KMS-11 (cell line): ENCODE measurements at regions not wholly inside any gene's neighbourhood (a gene's known extent, or its start where the extent isn't known, plus 50 kb on each side); places are given as distances from the start of the nearest gene placed in this dataset.

Experiments used
- H2AFZ ChIP-seq: fragments of 200-600 bp; sonication (generic); 2 replicates; pipeline ENCODE4 v1.6.1; 2016; ENCODE audit warnings: antibody characterized with exemption, mixed run types, low read depth
- H3K27ac ChIP-seq: fragments of 200-600 bp; sonication (generic); 2 replicates; pipeline ENCODE4 v1.6.1; 2016; ENCODE audit warnings: mild to moderate bottlenecking, mixed run types
- H3K27me3 ChIP-seq: fragments of 200-600 bp; sonication (generic); 2 replicates; pipeline ENCODE4 v1.6.1; 2017; ENCODE audit warnings: mild to moderate bottlenecking, low read depth, mixed run types, moderate library complexity; ENCODE audit not compliant: insufficient read depth
- H3K36me3 ChIP-seq: fragments of 200-600 bp; sonication (generic); 2 replicates; pipeline ENCODE4 v1.6.1; 2017; ENCODE audit warnings: mild to moderate bottlenecking, mixed run types; ENCODE audit not compliant: insufficient read depth
- H3K4me1 ChIP-seq: fragments of 200-600 bp; sonication (generic); 2 replicates; pipeline ENCODE4 v1.6.1; 2016; ENCODE audit warnings: mild to moderate bottlenecking, low read depth, mixed run types; ENCODE audit not compliant: poor library complexity, severe bottlenecking
- H3K4me2 ChIP-seq: fragments of 200-600 bp; sonication (generic); 2 replicates; pipeline ENCODE4 v1.7.0; 2016; ENCODE audit warnings: mild to moderate bottlenecking, mixed run types
- H3K4me3 ChIP-seq: fragments of 200-600 bp; sonication (generic); IDR thresholded peaks from 2 replicates; pipeline ENCODE4 v1.6.1; 2017; ENCODE audit warnings: low read depth, low read length, mixed read lengths; ENCODE audit not compliant: insufficient read depth
- H3K79me2 ChIP-seq: fragments of 200-600 bp; sonication (generic); 2 replicates; pipeline ENCODE4 v1.6.1; 2016; ENCODE audit warnings: low read depth, mixed run types; ENCODE audit not compliant: insufficient read depth
- H3K9ac ChIP-seq: fragments of 200-600 bp; sonication (generic); 2 replicates; pipeline ENCODE4 v1.6.1; 2016; ENCODE audit warnings: mild to moderate bottlenecking, mixed run types
- H4K20me1 ChIP-seq: fragments of 200-600 bp; sonication (generic); 2 replicates; pipeline ENCODE4 v1.6.1; 2016; ENCODE audit warnings: mild to moderate bottlenecking, mixed run types; ENCODE audit not compliant: insufficient read depth
- TF ChIP-seq, protein P1 (sequence below): fragments of 200-600 bp; sonication (generic); conservative IDR thresholded peaks from 2 replicates; pipeline ENCODE4 v1.6.1; 2017; ENCODE audit warnings: low read depth, mild to moderate bottlenecking, antibody characterized with exemption, low read length, moderate library complexity, mixed read lengths

DNA sequence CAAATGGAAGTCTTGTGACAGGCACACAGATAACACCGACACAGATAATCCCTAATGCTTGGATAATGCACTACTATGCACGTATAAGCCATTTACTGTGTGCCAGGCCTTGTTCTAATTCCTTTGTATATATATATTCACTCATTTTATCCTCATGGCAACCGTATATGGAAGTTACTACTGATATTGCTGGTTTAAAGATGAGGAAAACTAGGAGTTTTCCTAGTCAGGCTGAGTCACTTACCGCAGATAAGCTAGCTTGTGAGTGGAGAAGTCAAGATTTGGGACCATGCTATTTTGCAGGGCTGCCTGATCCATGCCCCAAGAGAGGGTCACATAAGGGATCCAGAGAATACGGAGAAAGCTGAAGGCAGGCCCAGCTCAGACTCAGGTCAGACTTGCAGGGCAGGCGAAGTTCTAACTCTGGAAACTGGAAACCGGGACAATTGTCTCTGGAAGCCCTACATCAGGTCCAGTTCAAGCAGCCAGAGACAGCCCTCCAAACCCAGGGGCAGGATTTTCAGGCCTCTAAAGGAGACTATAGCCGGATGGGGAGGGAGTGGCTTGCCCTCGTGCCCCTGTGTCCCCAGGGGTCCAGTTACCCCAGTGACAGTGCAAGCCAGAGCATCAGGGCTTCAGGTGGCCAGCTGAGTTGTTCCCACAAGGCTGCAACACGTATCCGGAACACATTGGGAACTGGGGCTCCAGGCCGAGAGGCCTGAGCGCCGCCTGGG is 534.8 kb downstream of the INSC start:
- no peaks in the 10 kb centered on the region for H3K27me3 ChIP-seq
- peak overlapping the region; percentile 94 for H2AFZ ChIP-seq
- no peaks in the 10 kb centered on the region for H3K36me3 ChIP-seq
- no peak overlapping the region for H3K4me3 ChIP-seq
- H3K4me1 ChIP-seq = peaks cover 3% of the 10 kb centered on the region
- H4K20me1 ChIP-seq = no peaks in the 10 kb centered on the region
- TF ChIP-seq, protein P1, sequence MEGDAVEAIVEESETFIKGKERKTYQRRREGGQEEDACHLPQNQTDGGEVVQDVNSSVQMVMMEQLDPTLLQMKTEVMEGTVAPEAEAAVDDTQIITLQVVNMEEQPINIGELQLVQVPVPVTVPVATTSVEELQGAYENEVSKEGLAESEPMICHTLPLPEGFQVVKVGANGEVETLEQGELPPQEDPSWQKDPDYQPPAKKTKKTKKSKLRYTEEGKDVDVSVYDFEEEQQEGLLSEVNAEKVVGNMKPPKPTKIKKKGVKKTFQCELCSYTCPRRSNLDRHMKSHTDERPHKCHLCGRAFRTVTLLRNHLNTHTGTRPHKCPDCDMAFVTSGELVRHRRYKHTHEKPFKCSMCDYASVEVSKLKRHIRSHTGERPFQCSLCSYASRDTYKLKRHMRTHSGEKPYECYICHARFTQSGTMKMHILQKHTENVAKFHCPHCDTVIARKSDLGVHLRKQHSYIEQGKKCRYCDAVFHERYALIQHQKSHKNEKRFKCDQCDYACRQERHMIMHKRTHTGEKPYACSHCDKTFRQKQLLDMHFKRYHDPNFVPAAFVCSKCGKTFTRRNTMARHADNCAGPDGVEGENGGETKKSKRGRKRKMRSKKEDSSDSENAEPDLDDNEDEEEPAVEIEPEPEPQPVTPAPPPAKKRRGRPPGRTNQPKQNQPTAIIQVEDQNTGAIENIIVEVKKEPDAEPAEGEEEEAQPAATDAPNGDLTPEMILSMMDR = no peak
- peak overlapping the region; percentile 50; the same call in 1 of the 2 replicates for H3K9ac ChIP-seq
- H3K27ac ChIP-seq = no peak overlapping the region
- no peaks in the 10 kb centered on the region for H3K79me2 ChIP-seq
- H3K4me2 ChIP-seq = peak overlapping the region; percentile 64; the same call in 1 of the 2 replicates

DNA sequence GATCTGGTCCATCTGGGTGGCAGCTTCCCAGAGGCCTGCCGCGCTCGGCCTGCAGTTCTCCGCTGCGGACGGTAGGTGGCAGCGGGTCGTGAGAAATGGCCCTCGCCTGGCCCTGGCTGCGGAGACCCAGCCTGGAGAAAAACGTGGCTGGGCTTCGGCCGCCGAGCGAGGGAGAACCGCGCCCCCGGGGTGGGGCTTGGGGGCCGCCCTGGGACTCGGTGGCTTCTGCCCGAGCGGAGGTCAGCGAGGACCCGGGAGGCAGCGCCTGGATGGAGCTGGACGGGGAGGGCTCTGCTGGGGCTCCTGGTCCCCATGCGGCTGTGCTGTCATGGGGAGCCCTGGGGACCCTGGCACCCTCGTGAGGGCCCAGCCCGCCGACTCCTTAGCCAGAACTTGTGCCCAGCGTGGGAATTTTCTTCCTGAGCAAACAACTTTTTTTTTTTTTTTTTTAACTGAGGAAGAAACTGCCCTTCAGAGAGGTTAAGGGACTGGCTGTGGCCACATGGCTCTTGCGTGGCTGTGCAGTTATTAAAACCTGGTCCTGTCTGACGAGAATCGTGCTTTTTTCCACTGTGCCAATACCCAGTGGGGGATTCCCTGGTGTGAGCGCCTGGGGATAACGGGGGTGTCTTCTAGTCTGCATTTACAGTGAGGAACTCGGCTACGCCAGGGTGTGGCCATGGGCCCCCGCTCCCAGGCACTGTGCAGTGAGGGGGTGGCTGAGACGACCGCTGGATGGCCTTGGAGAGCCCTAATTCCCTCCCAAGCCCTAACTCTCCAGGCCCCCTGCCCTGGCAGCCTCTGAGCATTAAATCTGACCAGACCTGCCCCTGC is 535.6 kb downstream of the INSC start:
- Histone ChIP-seq H3K9ac (peak overlapping the region; percentile 50; the same call in 1 of the 2 replicates), H3K4me2 (peak overlapping the region; percentile 64), H3K27ac (no peak overlapping the region), H3K36me3 (no peaks in the 10 kb centered on the region), H3K79me2 (no peaks in the 10 kb centered on the region), H4K20me1 (no peaks in the 10 kb centered on the region), H3K4me3 (no peak overlapping the region), H2AFZ (peak overlapping the region; percentile 94), H3K4me1 (peaks cover 3% of the 10 kb centered on the region), H3K27me3 (no peaks in the 10 kb centered on the region)
- TF ChIP-seq, protein P1 = peak; percentile 83

DNA sequence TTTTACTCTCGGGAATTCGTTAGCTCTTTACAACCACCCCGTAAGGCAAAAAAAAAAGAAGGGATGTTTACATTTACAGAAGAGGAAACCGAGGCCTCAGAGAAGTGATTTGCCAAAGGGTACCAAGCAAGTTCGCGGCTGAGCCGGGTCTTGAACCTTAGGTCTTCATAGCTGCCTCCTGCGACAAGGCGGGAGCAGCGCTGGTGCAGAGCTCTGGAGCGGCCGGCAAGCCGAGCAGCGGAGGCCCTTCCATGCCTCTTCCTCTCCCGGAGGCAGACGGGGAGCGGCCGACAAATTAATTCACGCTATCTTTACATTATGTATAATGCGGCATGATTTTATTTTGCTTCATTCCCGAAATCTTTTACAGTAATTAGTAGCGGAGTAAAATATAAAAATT is 536.3 kb downstream of the INSC start:
- TF ChIP-seq, protein P1 = no peak
- Histone ChIP-seq H3K4me2 (no peak overlapping the region; the same call in 1 of the 2 replicates), H2AFZ (no peak overlapping the region; the same call in 1 of the 2 replicates), H3K4me3 (no peak overlapping the region), H3K9ac (no peak overlapping the region), H3K27me3 (no peaks in the 10 kb centered on the region), H4K20me1 (no peaks in the 10 kb centered on the region), H3K27ac (no peak overlapping the region), H3K4me1 (peaks cover 3% of the 10 kb centered on the region), H3K36me3 (no peaks in the 10 kb centered on the region), H3K79me2 (no peaks in the 10 kb centered on the region)

DNA sequence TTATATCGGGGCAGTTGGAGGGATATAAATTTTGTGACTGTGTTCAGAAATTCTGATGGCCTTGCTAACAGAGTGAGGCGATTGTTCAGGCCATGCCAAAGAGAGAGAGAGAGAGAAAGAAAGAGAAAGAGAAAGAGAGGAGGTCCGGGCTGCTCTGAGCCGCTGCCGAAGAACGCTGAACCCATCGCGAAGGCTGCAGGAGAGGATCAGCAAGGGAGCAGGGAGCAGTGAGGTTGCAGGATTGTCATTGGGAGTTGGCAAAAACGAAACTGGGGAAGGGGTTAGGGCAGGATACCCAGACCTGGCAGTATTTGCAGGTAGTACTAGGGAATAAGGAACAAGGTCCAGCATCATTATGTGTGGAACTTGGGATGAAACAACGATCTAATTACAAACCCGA is 537.1 kb downstream of the INSC start:
- Histone ChIP-seq H3K4me3 (no peak overlapping the region), H3K9ac (no peak overlapping the region), H2AFZ (no peak overlapping the region), H3K4me2 (no peak overlapping the region), H3K4me1 (peaks cover 3% of the 10 kb centered on the region), H4K20me1 (no peaks in the 10 kb centered on the region), H3K36me3 (no peaks in the 10 kb centered on the region), H3K27ac (no peak overlapping the region), H3K79me2 (no peaks in the 10 kb centered on the region), H3K27me3 (no peaks in the 10 kb centered on the region)
- TF ChIP-seq, protein P1 = no peak
